GM12873 (cell line): ENCODE measurements at regions not wholly inside any gene's neighbourhood (a gene's known extent, or its start where the extent isn't known, plus 50 kb on each side); places are given as distances from the start of the nearest gene placed in this dataset.

ENCODE experiments used
- TF ChIP-seq, protein P1 (sequence below): IDR thresholded peaks from 2 replicates; pipeline ENCODE4 v1.5.1; 2012; ENCODE audit warnings: low read depth, mild to moderate bottlenecking, moderate library complexity, low read length, control low read depth; ENCODE audit not compliant: insufficient read depth; ENCODE audit errors: missing control alignments

DNA sequence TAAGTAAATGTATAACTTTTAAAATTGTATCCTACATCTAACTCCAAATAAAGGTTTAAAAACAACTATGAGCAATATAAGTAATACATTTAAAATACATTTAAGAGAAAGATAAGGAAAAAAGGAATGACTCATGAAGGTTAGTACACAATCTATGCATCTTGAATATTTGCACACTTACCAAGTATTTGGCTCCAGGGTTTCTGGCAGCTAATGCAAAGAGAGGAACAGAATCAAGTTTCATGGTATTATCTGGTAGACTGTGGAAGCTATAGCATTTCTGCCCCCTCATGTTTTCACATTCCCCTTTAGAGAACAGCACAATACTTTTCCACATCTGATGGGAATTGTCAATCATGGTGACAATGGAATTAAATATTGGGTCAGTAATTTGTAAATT lies 132.1 kb downstream of the COX7C start:
- TF ChIP-seq, protein P1, sequence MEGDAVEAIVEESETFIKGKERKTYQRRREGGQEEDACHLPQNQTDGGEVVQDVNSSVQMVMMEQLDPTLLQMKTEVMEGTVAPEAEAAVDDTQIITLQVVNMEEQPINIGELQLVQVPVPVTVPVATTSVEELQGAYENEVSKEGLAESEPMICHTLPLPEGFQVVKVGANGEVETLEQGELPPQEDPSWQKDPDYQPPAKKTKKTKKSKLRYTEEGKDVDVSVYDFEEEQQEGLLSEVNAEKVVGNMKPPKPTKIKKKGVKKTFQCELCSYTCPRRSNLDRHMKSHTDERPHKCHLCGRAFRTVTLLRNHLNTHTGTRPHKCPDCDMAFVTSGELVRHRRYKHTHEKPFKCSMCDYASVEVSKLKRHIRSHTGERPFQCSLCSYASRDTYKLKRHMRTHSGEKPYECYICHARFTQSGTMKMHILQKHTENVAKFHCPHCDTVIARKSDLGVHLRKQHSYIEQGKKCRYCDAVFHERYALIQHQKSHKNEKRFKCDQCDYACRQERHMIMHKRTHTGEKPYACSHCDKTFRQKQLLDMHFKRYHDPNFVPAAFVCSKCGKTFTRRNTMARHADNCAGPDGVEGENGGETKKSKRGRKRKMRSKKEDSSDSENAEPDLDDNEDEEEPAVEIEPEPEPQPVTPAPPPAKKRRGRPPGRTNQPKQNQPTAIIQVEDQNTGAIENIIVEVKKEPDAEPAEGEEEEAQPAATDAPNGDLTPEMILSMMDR: no peak

DNA sequence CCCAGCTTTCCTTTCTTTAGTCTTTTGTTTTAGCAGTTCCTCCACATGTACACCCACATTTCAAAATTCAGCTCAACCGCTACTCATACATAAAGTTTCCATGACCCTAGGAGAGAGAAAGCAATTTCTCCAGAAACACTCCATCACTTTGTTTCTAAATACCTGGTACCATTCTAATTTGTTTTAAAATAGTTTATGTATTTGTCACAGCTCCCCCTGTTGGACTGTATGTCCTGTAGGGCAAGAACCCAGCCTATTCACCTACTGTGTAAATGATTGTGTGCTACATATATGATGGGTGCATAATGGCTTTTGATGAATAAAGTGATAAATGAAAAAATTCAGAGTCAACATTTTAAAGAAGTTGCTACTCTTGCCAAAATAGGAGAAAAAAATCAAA lies 139.1 kb downstream of the COX7C start:
- TF ChIP-seq, protein P1: no peak

DNA sequence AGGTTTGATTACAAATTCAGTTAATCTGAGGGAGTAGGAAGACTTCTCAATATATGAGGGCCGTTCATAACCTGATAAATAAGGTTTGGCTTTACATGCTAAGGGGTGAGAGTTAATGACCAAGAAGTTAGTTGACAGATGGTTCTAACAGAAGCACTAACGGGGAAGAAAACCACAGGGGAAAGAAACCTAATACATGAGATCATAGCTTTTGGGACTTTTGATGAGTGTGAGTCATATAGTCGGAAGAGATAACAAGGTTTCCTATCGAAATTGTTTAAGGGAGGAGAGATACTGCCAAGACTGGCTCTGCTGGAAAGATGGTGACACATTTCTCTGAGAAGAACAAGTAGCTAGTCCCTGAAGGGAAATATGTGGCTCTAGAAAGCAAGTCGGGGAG lies 140.1 kb downstream of the COX7C start:
- TF ChIP-seq, protein P1: no peak

DNA sequence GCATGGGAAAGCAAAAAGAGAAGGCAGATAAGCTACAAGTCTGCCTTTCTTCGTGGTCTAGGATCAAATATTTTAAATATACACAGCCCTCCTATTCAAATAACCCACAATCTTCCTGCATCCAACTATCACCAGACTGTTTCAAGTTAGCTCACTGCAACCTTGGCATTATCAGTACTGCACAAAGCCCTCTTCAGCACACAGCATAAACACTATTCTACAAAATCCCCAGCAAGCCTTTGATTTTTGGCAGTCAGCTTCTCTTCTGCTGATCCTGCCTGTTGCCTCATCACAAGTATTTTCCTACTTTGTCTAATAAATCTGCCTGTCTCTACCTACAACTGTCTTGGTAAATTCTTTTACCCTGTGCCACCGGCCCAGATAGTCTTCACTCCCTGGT lies 142.9 kb downstream of the COX7C start:
- TF ChIP-seq, protein P1: no peak

DNA sequence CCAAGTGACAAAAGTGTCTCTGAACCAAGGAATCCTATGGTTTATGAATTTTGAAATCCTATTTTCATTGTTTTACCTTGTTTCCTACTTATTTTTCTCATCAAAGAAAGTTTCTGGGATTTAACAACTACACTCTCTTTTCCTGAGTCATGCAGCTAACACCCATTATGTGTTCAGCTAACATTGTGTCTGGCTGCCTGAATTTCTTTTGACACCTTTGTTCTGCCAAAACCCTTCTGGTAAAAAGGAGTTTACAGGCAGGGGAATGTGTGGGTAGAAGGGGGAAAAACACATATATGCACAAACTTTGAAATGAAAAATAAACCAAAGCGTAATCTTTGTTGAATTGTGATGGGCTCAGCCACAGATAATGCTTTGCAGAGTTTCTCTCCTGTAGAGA lies 146.2 kb downstream of the COX7C start:
- TF ChIP-seq, protein P1: no peak

DNA sequence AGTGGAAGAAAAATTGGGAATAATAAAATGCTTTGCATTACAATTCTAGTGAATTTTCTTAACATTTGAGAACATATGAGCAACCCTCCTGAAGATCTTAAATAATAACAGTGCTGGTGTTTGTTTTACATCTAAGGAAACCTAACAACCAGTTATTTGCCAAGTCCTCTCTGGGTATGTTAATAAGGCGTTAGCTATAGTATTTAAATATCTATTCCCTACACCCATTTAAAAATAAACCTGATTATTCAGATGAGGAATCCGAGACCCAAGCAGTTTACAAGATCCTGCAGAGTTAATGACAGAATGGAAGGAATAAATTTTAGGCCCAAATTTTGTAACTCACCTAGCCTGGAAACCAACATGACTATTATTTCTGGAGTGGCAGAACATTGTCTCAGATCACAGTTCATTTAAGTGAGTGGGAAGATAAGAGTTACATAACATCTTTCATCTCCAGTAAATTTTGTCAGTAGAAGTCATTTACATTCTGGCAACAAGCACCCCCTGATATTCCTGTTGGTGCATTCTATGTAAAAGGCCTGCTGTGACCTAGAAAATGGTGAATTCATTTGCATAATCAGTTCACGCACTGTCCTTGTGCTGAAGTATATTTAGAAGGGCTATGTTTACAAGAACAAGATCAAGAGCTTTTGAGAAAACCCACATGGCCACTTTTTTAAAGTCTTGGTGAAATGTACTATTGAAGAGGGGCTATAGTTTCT lies 148.2 kb downstream of the COX7C start:
- TF ChIP-seq, protein P1: no peak

DNA sequence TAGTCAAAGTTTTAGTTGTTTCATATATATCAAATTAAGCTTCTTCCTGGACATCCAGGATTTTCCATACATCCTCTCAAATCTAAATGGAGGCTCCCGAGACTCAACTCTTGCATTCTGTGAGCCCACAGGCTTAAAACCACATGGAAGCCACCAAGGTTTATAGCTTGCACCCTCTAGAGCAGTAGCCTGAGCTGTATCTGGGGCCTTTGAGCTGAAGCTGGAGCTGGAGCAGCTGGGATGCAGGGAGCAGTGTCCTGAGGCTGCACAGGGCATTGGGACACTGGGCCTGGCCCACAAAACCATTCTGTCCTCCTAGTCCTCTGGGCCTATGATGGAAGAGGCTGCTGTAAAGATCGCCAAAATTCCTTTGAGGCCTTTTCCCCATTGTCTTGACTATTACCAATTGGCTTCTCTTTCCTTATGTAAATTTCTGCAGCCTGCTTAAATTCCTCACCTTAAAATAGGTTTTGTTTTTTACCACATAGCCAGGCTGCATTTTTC lies 151.0 kb downstream of the COX7C start:
- TF ChIP-seq, protein P1: no peak

DNA sequence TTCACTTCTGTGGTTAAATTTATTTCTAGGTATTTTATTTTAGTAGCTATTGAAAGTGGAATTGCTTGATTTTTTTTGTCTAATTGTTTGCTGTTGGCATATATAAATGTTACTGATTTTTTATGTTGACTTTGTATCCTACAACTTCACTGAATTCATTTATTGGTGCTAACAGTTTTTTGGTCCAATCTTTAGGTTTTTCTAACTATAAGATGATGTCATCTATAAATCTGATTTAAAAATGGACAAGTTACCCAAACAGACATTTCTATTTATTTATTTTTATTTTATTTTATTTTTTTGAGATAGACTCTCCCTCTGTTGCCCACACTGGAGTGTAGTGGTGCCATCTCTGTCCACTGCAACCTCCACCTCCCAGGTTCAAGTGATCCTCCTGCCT lies 162.3 kb downstream of the COX7C start:
- TF ChIP-seq, protein P1: no peak
